ENCODE measurements at regions not wholly inside any gene's neighbourhood (a gene's known extent, or its start where the extent isn't known, plus 50 kb on each side); places are given as distances from the start of the nearest gene placed in this dataset.

GRCh38 chr20:11820838-11821237 is 96.9 kb upstream of the BTBD3 start:
- intact Hi-C loops (cut with DNase I, micrococcal nuclease): no loop called here
- TF ChIP-seq, protein P1, sequence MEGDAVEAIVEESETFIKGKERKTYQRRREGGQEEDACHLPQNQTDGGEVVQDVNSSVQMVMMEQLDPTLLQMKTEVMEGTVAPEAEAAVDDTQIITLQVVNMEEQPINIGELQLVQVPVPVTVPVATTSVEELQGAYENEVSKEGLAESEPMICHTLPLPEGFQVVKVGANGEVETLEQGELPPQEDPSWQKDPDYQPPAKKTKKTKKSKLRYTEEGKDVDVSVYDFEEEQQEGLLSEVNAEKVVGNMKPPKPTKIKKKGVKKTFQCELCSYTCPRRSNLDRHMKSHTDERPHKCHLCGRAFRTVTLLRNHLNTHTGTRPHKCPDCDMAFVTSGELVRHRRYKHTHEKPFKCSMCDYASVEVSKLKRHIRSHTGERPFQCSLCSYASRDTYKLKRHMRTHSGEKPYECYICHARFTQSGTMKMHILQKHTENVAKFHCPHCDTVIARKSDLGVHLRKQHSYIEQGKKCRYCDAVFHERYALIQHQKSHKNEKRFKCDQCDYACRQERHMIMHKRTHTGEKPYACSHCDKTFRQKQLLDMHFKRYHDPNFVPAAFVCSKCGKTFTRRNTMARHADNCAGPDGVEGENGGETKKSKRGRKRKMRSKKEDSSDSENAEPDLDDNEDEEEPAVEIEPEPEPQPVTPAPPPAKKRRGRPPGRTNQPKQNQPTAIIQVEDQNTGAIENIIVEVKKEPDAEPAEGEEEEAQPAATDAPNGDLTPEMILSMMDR (IDR thresholded peaks at IDR 0.05): no peak
- no peak for DNase-seq
- no peaks in the 10 kb centered on the region for H3K36me3 ChIP-seq (ENCODE audit: low read depth)
- ATAC-seq: no peak
- no peaks in the 10 kb centered on the region for H3K9me3 ChIP-seq
- H3K4me3 ChIP-seq: no peak overlapping the region
- no peaks in the 10 kb centered on the region for H3K4me1 ChIP-seq (ENCODE audit: low read depth)

GRCh38 chr20:11822540-11822794 is 95.2 kb upstream of the BTBD3 start:
- Histone ChIP-seq H3K4me1 (ENCODE audit: low read depth) (no peaks in the 10 kb centered on the region), H3K4me3 (no peak overlapping the region), H3K9me3 (no peaks in the 10 kb centered on the region), H3K36me3 (ENCODE audit: low read depth) (no peaks in the 10 kb centered on the region)
- DNase-seq (no peak), ATAC-seq (no peak)
- TF ChIP-seq, protein P1 (IDR thresholded peaks at IDR 0.05): no peak
- intact Hi-C loops (cut with DNase I, micrococcal nuclease): no loop called here

- TF ChIP-seq, protein P1 (IDR thresholded peaks at IDR 0.05): no peak
- DNase-seq (no peak), ATAC-seq (no peak)
- Histone ChIP-seq H3K9me3 (no peaks in the 10 kb centered on the region), H3K36me3 (ENCODE audit: low read depth) (no peaks in the 10 kb centered on the region), H3K4me3 (no peak overlapping the region), H3K4me1 (ENCODE audit: low read depth) (no peaks in the 10 kb centered on the region)
- intact Hi-C loops (cut with DNase I, micrococcal nuclease): no loop called here
These were observed 91.4 kb upstream of the BTBD3 start for GRCh38 chr20:11826334-11826733.

DNA sequence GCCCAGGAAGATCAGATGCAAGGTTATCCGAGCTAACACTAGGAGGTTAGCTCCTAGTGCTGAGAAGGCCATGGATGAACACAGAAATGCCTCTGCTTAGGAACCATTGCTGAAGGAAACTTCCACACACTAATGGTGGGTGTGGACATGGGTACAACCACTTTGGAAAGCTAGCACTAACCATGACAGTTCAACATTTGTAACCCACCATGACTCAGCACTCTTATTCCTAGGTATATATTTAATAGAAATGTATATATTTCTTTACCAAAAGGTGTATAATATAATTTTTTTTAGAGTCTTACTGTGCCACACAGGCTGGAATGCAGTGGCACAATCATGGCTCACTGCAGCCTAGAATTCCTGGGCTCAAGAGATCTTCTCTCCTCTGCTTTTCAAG is 85.3 kb upstream of the BTBD3 start:
- ATAC-seq (no peak), DNase-seq (no peak)
- Histone ChIP-seq H3K4me1 (ENCODE audit: low read depth) (no peaks in the 10 kb centered on the region), H3K36me3 (ENCODE audit: low read depth) (no peaks in the 10 kb centered on the region), H3K4me3 (no peak overlapping the region), H3K9me3 (no peaks in the 10 kb centered on the region)
- intact Hi-C loops (cut with DNase I, micrococcal nuclease): no loop called here
- TF ChIP-seq, protein P1 (IDR thresholded peaks at IDR 0.05): no peak

DNA sequence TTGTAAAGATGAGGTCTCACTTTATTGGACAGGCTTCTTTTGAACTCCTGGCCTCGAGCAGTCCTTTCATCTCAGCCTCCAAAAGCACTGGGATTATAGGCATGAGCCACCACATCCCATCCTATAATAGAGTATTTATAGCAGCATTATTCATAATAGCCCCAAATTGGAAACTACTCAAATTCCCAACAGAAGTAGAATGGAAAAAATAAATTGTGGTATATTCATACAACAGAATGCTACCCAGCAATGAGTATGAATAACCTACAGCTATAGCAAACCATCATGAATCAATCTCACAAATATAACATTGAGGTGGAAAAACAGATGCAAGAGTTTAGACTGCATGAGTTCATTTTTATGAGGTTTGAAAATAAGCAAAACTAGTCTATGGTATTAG is 84.8 kb upstream of the BTBD3 start:
- no peak for ATAC-seq
- no peaks in the 10 kb centered on the region for H3K4me1 ChIP-seq (ENCODE audit: low read depth)
- no peaks in the 10 kb centered on the region for H3K36me3 ChIP-seq (ENCODE audit: low read depth)
- no peak for DNase-seq
- no peaks in the 10 kb centered on the region for H3K9me3 ChIP-seq
- TF ChIP-seq, protein P1 (IDR thresholded peaks at IDR 0.05): no peak
- no peak overlapping the region for H3K4me3 ChIP-seq
- intact Hi-C loops (cut with DNase I, micrococcal nuclease): no loop called here

DNA sequence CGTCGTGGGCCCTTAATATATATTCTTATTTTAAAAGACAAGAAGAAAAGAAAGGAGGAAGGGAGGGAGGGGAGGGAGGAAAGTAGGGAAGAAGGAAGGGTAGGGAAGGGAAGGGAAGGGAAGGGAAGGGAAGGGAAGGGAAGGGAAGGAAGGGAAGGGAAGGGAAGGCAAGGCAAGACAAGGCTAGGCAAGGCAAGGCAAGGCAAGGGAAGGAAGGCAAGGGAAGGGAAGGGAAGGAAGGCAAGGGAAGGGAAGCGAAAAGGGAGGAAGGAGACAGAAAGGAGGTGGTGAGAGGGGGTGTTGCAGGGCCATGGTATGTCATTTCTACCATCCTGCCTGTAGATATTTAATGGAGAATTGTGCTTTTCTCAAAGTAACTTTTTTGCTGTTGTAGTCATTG is 83.9 kb upstream of the BTBD3 start:
- TF ChIP-seq, protein P1 (IDR thresholded peaks at IDR 0.05): no peak
- no peak overlapping the region for H3K4me3 ChIP-seq
- H3K4me1 ChIP-seq (ENCODE audit: low read depth): no peaks in the 10 kb centered on the region
- intact Hi-C loops (cut with DNase I, micrococcal nuclease): no loop called here
- DNase-seq (no peak), ATAC-seq (no peak)
- no peaks in the 10 kb centered on the region for H3K36me3 ChIP-seq (ENCODE audit: low read depth)
- no peaks in the 10 kb centered on the region for H3K9me3 ChIP-seq

Measured in mucosa of descending colon (tissue), 3 donors.